ENCODE measurements at regions not wholly inside any gene's neighbourhood (a gene's known extent, or its start where the extent isn't known, plus 50 kb on each side); places are given as distances from the start of the nearest gene placed in this dataset.

GRCh38 chrX:110951472-110952269, 144.3 kb upstream of the PAK3 start:
- H3K9me3 ChIP-seq (ENCODE audit: control insufficient read depth in 1 of 2, insufficient read depth in 1 of 2, low read length in 2 of 2) = no peaks in the 10 kb centered on the region
- H3K27me3 ChIP-seq (ENCODE audit: control insufficient read depth in 1 of 2, insufficient read depth in 2 of 2, low read length in 2 of 2) = no peaks in the 10 kb centered on the region
- no peak overlapping the region for H3K27ac ChIP-seq (ENCODE audit: low read depth in 1 of 2, low read length in 2 of 2)
- no peak overlapping the region for H3K4me3 Mint-ChIP-seq
- intact Hi-C loops (cut with DNase I, micrococcal nuclease) = no loop called here
- H3K9me3 Mint-ChIP-seq = no peaks in the 10 kb centered on the region
- H3K4me1 ChIP-seq (ENCODE audit: insufficient read depth, low read length) = no peaks in the 10 kb centered on the region
- no peak overlapping the region for H3K4me3 ChIP-seq (ENCODE audit: low read length)
- H3K36me3 Mint-ChIP-seq (ENCODE audit: low read depth) = no peaks in the 10 kb centered on the region
- no peak for TF ChIP-seq CTCF (IDR thresholded peaks at IDR 0.05)
- ChIA-PET CTCF (no interaction called here), POLR2A (no interaction called here)
- no peak for DNase-seq
- ATAC-seq (ENCODE audit: poor library complexity) = no peak
- no peaks in the 10 kb centered on the region for H3K36me3 ChIP-seq (ENCODE audit: insufficient read depth, low read length)
- no peak overlapping the region for H3K27ac Mint-ChIP-seq
- H3K4me1 Mint-ChIP-seq (ENCODE audit: low read depth) = no peaks in the 10 kb centered on the region
- peaks cover 15% of the 10 kb centered on the region for H3K27me3 Mint-ChIP-seq

DNA sequence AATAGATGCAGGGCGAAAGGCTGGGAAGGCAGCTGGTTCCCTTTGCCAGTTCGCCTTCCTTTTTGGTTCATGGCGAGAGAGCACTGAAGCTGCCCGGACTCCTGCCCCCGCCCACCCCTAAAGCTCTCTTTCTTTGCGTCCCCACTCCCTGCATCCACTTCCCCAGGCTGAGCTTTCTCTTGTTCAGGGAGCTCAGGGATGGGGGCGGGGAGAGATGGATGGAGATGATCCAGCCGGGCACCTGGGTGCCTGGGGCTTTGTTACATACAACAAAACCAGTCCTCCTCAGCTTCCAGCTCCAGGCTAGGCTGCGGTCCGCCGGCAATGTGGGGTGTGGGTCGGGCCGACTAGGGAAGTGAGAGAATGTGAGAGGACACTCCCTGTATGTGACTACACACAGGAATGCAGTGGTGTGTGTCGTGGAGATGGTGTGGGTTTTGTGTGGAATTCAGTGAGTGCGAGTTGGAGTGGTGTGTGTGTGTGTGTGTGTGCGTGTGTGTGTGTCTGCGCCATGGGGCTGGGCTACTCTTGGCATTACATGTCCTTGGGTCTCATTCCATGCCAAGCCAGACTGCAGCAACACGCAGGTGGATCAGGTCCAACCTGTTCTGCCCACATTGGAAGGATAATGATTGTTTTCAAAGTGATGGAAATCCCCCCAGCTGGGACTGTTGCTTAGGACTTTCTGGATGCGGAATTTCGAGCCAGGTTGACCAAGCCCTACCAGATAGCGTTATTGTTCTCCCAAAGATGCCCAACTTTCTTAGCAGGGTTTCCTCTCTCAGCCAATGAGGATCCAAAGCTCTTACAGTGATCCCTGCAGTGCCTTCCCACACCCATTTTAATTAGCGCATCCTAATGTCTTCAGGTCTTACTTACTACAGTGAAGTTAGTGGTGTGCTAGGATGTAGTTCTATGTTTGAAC, 149.4 kb upstream of the CHRDL1 start:
- Mint-ChIP-seq H3K4me1 (ENCODE audit: low read depth) (no peaks in the 10 kb centered on the region), H3K9me3 (no peaks in the 10 kb centered on the region), H3K27ac (no peak overlapping the region), H3K27me3 (peaks cover 31% of the 10 kb centered on the region), H3K36me3 (ENCODE audit: low read depth) (no peaks in the 10 kb centered on the region), H3K4me3 (no peak overlapping the region)
- intact Hi-C loops (cut with DNase I, micrococcal nuclease) = no loop called here
- ATAC-seq (ENCODE audit: poor library complexity) = no peak
- no peaks in the 10 kb centered on the region for H3K36me3 ChIP-seq (ENCODE audit: insufficient read depth, low read length)
- no peaks in the 10 kb centered on the region for H3K9me3 ChIP-seq (ENCODE audit: control insufficient read depth in 1 of 2, insufficient read depth in 1 of 2, low read length in 2 of 2)
- POLR2A ChIA-PET = no interaction called here
- CTCF ChIA-PET = no interaction called here
- H3K4me1 ChIP-seq (ENCODE audit: insufficient read depth, low read length) = no peaks in the 10 kb centered on the region
- H3K4me3 ChIP-seq (ENCODE audit: low read length) = no peak overlapping the region
- H3K27ac ChIP-seq (ENCODE audit: low read depth in 1 of 2, low read length in 2 of 2) = no peak overlapping the region
- H3K27me3 ChIP-seq (ENCODE audit: control insufficient read depth in 1 of 2, insufficient read depth in 2 of 2, low read length in 2 of 2) = peaks cover 0 to 13% of the 10 kb centered on the region in 2 experiments
- no peak for DNase-seq
- no peak for TF ChIP-seq CTCF (IDR thresholded peaks at IDR 0.05)

DNA sequence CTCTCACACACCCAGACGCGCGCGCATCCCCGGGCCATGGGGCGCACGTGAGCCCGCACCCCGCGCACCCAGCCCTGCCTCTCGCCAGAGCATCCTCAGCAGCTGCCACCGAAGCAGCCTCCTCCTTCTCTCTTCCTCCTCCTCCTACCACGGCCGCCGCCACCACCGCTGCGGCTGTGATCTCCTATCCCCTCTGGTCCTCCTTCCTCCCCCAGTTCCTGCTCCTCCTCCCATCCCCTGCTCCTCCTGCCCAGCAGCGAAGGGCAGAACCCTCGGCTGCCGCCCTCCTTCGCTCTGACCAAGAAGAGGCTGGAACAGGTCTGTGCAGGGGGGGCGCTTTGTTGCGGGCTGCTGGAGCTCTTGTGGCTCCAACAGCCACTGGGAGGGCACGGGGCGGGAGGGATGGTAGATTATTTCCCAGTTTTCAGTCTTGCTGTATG, 148.7 kb upstream of the CHRDL1 start:
- ChIA-PET POLR2A (no interaction called here), CTCF (no interaction called here)
- Mint-ChIP-seq H3K36me3 (ENCODE audit: low read depth) (no peaks in the 10 kb centered on the region), H3K4me1 (ENCODE audit: low read depth) (no peaks in the 10 kb centered on the region), H3K27me3 (peaks cover 31% of the 10 kb centered on the region), H3K4me3 (no peak overlapping the region), H3K9me3 (no peaks in the 10 kb centered on the region), H3K27ac (no peak overlapping the region)
- Histone ChIP-seq H3K36me3 (ENCODE audit: insufficient read depth, low read length) (no peaks in the 10 kb centered on the region), H3K4me1 (ENCODE audit: insufficient read depth, low read length) (no peaks in the 10 kb centered on the region), H3K4me3 (ENCODE audit: low read length) (no peak overlapping the region), H3K9me3 (ENCODE audit: control insufficient read depth in 1 of 2, insufficient read depth in 1 of 2, low read length in 2 of 2) (no peaks in the 10 kb centered on the region), H3K27ac (ENCODE audit: low read depth in 1 of 2, low read length in 2 of 2) (no peak overlapping the region), H3K27me3 (ENCODE audit: control insufficient read depth in 1 of 2, insufficient read depth in 2 of 2, low read length in 2 of 2) (peaks cover 0 to 13% of the 10 kb centered on the region in 2 experiments)
- intact Hi-C loops (cut with DNase I, micrococcal nuclease) = no loop called here
- ATAC-seq (ENCODE audit: poor library complexity) (no peak), DNase-seq (no peak)
- no peak for TF ChIP-seq CTCF (IDR thresholded peaks at IDR 0.05)

Measured in CD4-positive, alpha-beta T cell (primary cell).